K562 (cell line): ENCODE measurements at regions not wholly inside any gene's neighbourhood (a gene's known extent, or its start where the extent isn't known, plus 50 kb on each side); places are given as distances from the start of the nearest gene placed in this dataset.

Experiments used
- ATAC-seq: fragments of 200-7000 bp; cut with Tn5 transposase; 3 replicates; pipeline ENCODE4 v1.9.1; 2020; ENCODE audit warnings: moderate library complexity
- BruUV-seq: library from RNA; stranded (reverse); fragments of 400-500 nt; replicated peaks from 2 replicates; lab custom pipeline; 2021; lab: Mats Ljungman, UMichigan
- CTCF ChIA-PET: fragments of 300-600 bp; formaldehyde crosslinking; extraction: SDS; loops from one replicate; lab custom pipeline; 2021; ENCODE audit warnings: low intra/inter-chr PET ratio; lab: Yijun Ruan, JAX
- POLR2A ChIA-PET: fragments of 300-600, 350-650 bp; sonication (Branson Sonifier 250); formaldehyde crosslinking; extraction: SDS; loops from one replicate; lab custom pipeline; 2021; ENCODE audit warnings: antibody characterized with exemption, inconsistent platforms; lab: Yijun Ruan, JAX
- DNase-seq, 4 experiments: peaks; one replicate each; pipeline versions ENCODE4 v3.0.0 to v3.0.0-alpha.2; 2011 to 2018; ENCODE audit warnings: low spot score in 3 of 4, mixed read lengths in 3 of 4; ENCODE audit errors: extremely low read depth in 1 of 4
- FAIRE-seq: peaks from 2 replicates; lab custom pipeline; 2011; peaks lifted over from hg19 to GRCh38; lab: Jason Lieb, UNC
- H2AFZ ChIP-seq: 2 replicates; pipeline ENCODE4 v1.6.0; 2011; ENCODE audit warnings: low read depth, low read length, control low read depth, inconsistent platforms
- H3K27ac ChIP-seq: fragments of 200-600 bp; 3 replicates; pipeline ENCODE4 v1.8.0; 2011; ENCODE audit warnings: low read depth, mild to moderate bottlenecking, control low read depth, inconsistent platforms, low read length, moderate library complexity, mixed read lengths; ENCODE audit errors: extremely low read depth
- H3K27me3 ChIP-seq, 2 experiments: fragments of 300-600 bp in 1 of 2; 2 replicates in 1 of 2; 3 replicates in 1 of 2; pipeline versions ENCODE4 v1.6.0 to v1.8.0; 2011; ENCODE audit warnings: inconsistent platforms in 2 of 2, low read length in 2 of 2, mild to moderate bottlenecking in 1 of 2, mixed read lengths in 1 of 2, moderate library complexity in 1 of 2; ENCODE audit not compliant: control insufficient read depth in 2 of 2, insufficient read depth in 2 of 2
- H3K36me3 ChIP-seq: fragments of 300-600 bp; 3 replicates; pipeline ENCODE4 v1.8.0; 2011; ENCODE audit warnings: mild to moderate bottlenecking, low read length, inconsistent platforms; ENCODE audit not compliant: control insufficient read depth, insufficient read depth
- H3K4me1 ChIP-seq, 2 experiments: fragments of 200-600 bp in 1 of 2; replicated peaks in 1 of 2; 2 replicates in 1 of 2; 3 replicates in 1 of 2; pipeline versions ENCODE4 v1.5.1 to v1.8.0; 2011; ENCODE audit warnings: inconsistent platforms in 2 of 2, low read length in 2 of 2, mild to moderate bottlenecking in 1 of 2, mixed read lengths in 1 of 2, moderate library complexity in 1 of 2; ENCODE audit not compliant: control insufficient read depth in 2 of 2, insufficient read depth in 2 of 2
- H3K4me2 ChIP-seq: 2 replicates; pipeline ENCODE4 v1.6.1; 2011; ENCODE audit warnings: low read length, control low read depth, inconsistent platforms, mixed read lengths; ENCODE audit not compliant: insufficient read depth
- H3K4me3 ChIP-seq: fragments of 200-600 bp; sonication (generic), shearing (Covaris generic); 2 replicates; pipeline ENCODE4 v1.5.1; 2016; ENCODE audit warnings: control low read depth, inconsistent platforms
- H3K79me2 ChIP-seq: fragments of 200-600 bp; 3 replicates; pipeline ENCODE4 v1.8.0; 2011; ENCODE audit warnings: low read length, inconsistent platforms; ENCODE audit not compliant: control insufficient read depth, insufficient read depth
- H3K9ac ChIP-seq, 2 experiments: 2 replicates each; pipeline versions ENCODE4 v1.6.0 to v1.6.1; 2011; ENCODE audit warnings: low read depth in 2 of 2, low read length in 2 of 2, control low read depth in 1 of 2, inconsistent platforms in 1 of 2, mild to moderate bottlenecking in 1 of 2, mixed read lengths in 1 of 2; ENCODE audit not compliant: insufficient read depth in 1 of 2
- H3K9me1 ChIP-seq: one replicate; pipeline ENCODE4 v1.6.0; 2011; ENCODE audit warnings: inconsistent platforms, mild to moderate bottlenecking, low read length, moderate library complexity; ENCODE audit not compliant: control insufficient read depth, insufficient read depth
- H3K9me3 ChIP-seq: replicated peaks from 2 replicates; pipeline ENCODE4 v1.5.1; 2011; ENCODE audit warnings: low read depth, low read length, inconsistent platforms; ENCODE audit not compliant: control insufficient read depth, insufficient read depth
- H4K20me1 ChIP-seq: replicated peaks from 2 replicates; pipeline ENCODE4 v1.6.1; 2011; ENCODE audit warnings: low read length, inconsistent platforms, mixed read lengths; ENCODE audit not compliant: control insufficient read depth, insufficient read depth
- DPF2 ChIP-seq: fragments of 450-650 bp; IDR thresholded peaks from 2 replicates; pipeline ENCODE4 v1.6.1; 2016
- FOXJ2 ChIP-seq: fragments of 200-800 bp; sonication (Bioruptor generic); IDR thresholded peaks from 2 replicates; pipeline ENCODE4 v1.6.1; 2016; ENCODE audit warnings: missing genetic modification characterization, missing compliant biosample characterization
- IRF1 ChIP-seq: sonication (generic); formaldehyde crosslinking; IDR thresholded peaks from 2 replicates; pipeline ENCODE4 v1.8.0; 2022; ENCODE audit warnings: missing genetic modification reagents, mild to moderate bottlenecking, borderline replicate concordance
- MTA2 ChIP-seq: fragments of 450-650 bp; IDR thresholded peaks from 2 replicates; pipeline ENCODE4 v1.6.1; 2016; ENCODE audit warnings: low read depth
- NFIC ChIP-seq: fragments of 450-650 bp; IDR thresholded peaks from 2 replicates; pipeline ENCODE4 v1.6.1; 2017; ENCODE audit warnings: mild to moderate bottlenecking, inconsistent platforms
- SRF ChIP-seq, 2 experiments: fragments of 250-450, 450-650 bp in 1 of 2; sonication (Bioruptor Pico) in 1 of 2; sonication (generic) in 1 of 2; formaldehyde crosslinking; IDR thresholded peaks; 2 replicates each; pipeline versions ENCODE4 v1.5.0 to v1.5.1; 2020 to 2022; ENCODE audit warnings: mild to moderate bottlenecking in 1 of 2, missing genetic modification reagents in 1 of 2
- TCF3 ChIP-seq: sonication (generic); formaldehyde crosslinking; IDR thresholded peaks from 2 replicates; pipeline ENCODE4 v1.4.0; 2020; ENCODE audit warnings: mild to moderate bottlenecking, missing genetic modification reagents
- TEAD4 ChIP-seq, 2 experiments: sonication (generic) in 1 of 2; formaldehyde crosslinking in 1 of 2; IDR thresholded peaks; 2 replicates each; pipeline versions ENCODE4 v1.6.1 to v1.8.0; 2012 to 2022; ENCODE audit warnings: borderline replicate concordance in 1 of 2, inconsistent platforms in 1 of 2, low read length in 1 of 2, mild to moderate bottlenecking in 1 of 2, missing genetic modification reagents in 1 of 2
- WGBS: fragments of 100-300 bp; shearing (Covaris generic); methylation state at CpG from one replicate; pipeline ENCODE4 v1.1.6; 2016; ENCODE audit warnings: low coverage, mixed read lengths; ENCODE audit not compliant: insufficient coverage; ENCODE audit errors: missing lambda C conversion rate; 5-methylcytosine and 5-hydroxymethylcytosine counted together
- in situ Hi-C: fragments of 300-500 bp; cut with MboI; formaldehyde crosslinking; loops from 4 replicates; pipeline ENCODE4 v1.15.0; 2018; ENCODE audit warnings: inconsistent platforms, mixed read lengths
- intact Hi-C: fragments of 100-400 bp; cut with micrococcal nuclease; formaldehyde crosslinking; loops from 2 replicates; pipeline ENCODE4 v1.14.2; 2022
- TF ChIP-seq, protein P1 (sequence below), 2 experiments: fragments of 450-650 bp; formaldehyde crosslinking in 1 of 2; IDR thresholded peaks; 2 replicates each; pipeline versions ENCODE4 v1.4.0 to v1.6.1; 2014 to 2020; ENCODE audit warnings: mild to moderate bottlenecking in 2 of 2, borderline replicate concordance in 1 of 2, low read depth in 1 of 2
- TF ChIP-seq, protein P2 (sequence below): sonication (generic); formaldehyde crosslinking; IDR thresholded peaks from 2 replicates; pipeline ENCODE4 v1.9.0; 2022; ENCODE audit warnings: mild to moderate bottlenecking, missing genetic modification reagents

- no peak overlapping the region for H3K27ac ChIP-seq
- ATAC-seq (no peak; the same call in 2 of the 3 replicates), DNase-seq (peak in 1 of 4 experiments; percentile 25), FAIRE-seq (no peak)
- no TSS peak for BruUV-seq
- no peaks in the 10 kb centered on the region for H3K9me1 ChIP-seq
- POLR2A ChIA-PET = interaction anchor here (0.9 kb wide), 1 partner anchor 16 kb away, joined by 3 read pairs; no protein-coding TSS in a partner anchor
- CTCF ChIA-PET = interaction anchor here (0.6 to 0.7 kb wide), 2 partner anchors 85 to 233 kb away, joined by 3 read pairs; no protein-coding TSS in a partner anchor
- peaks cover 0 to 9% of the 10 kb centered on the region in 2 experiments; a peak in 2 of 5 replicates for H3K4me1 ChIP-seq
- no peaks in the 10 kb centered on the region for H4K20me1 ChIP-seq
- H3K27me3 ChIP-seq = no peaks in the 10 kb centered on the region
- H3K79me2 ChIP-seq = no peaks in the 10 kb centered on the region
- WGBS = 38% methylated on average over 4 of the region's 4 CpGs
- no peaks in the 10 kb centered on the region for H3K9me3 ChIP-seq
- H3K4me3 ChIP-seq = no peak overlapping the region
- no peak overlapping the region for H3K4me2 ChIP-seq
- H2AFZ ChIP-seq = peak overlapping the region; percentile 53
- no peaks in the 10 kb centered on the region for H3K36me3 ChIP-seq
- in situ Hi-C loops (no loop called here), intact Hi-C loops (no loop called here)
- no peak overlapping the region for H3K9ac ChIP-seq
- TF ChIP-seq SRF (CRISPR knock-in tag; IDR thresholded peaks at IDR 0.05) = no peak
- TF ChIP-seq FOXJ2 (tag) = no peak
- peak; percentile 40; the same call in 1 of the 2 replicates for TF ChIP-seq TEAD4 (IDR thresholded peaks at IDR 0.05; ENCODE audit: low read length)
- no peak for TF ChIP-seq TEAD4 (CRISPR knock-in tag; IDR thresholded peaks at IDR 0.05; ENCODE audit: borderline replicate concordance)
- no peak for TF ChIP-seq IRF1 (CRISPR knock-in tag)
- TF ChIP-seq, protein P1, sequence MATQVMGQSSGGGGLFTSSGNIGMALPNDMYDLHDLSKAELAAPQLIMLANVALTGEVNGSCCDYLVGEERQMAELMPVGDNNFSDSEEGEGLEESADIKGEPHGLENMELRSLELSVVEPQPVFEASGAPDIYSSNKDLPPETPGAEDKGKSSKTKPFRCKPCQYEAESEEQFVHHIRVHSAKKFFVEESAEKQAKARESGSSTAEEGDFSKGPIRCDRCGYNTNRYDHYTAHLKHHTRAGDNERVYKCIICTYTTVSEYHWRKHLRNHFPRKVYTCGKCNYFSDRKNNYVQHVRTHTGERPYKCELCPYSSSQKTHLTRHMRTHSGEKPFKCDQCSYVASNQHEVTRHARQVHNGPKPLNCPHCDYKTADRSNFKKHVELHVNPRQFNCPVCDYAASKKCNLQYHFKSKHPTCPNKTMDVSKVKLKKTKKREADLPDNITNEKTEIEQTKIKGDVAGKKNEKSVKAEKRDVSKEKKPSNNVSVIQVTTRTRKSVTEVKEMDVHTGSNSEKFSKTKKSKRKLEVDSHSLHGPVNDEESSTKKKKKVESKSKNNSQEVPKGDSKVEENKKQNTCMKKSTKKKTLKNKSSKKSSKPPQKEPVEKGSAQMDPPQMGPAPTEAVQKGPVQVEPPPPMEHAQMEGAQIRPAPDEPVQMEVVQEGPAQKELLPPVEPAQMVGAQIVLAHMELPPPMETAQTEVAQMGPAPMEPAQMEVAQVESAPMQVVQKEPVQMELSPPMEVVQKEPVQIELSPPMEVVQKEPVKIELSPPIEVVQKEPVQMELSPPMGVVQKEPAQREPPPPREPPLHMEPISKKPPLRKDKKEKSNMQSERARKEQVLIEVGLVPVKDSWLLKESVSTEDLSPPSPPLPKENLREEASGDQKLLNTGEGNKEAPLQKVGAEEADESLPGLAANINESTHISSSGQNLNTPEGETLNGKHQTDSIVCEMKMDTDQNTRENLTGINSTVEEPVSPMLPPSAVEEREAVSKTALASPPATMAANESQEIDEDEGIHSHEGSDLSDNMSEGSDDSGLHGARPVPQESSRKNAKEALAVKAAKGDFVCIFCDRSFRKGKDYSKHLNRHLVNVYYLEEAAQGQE (IDR thresholded peaks at IDR 0.05; ENCODE audit: borderline replicate concordance) = 0 out of 2 replicates have a peak, but pooled peaks have one; percentile 17
- TF ChIP-seq, protein P1 (CRISPR knock-in tag; IDR thresholded peaks at IDR 0.05; ENCODE audit: low read depth) = no peak
- peak; percentile 65 for TF ChIP-seq NFIC
- no peak for TF ChIP-seq MTA2
- TF ChIP-seq, protein P2, sequence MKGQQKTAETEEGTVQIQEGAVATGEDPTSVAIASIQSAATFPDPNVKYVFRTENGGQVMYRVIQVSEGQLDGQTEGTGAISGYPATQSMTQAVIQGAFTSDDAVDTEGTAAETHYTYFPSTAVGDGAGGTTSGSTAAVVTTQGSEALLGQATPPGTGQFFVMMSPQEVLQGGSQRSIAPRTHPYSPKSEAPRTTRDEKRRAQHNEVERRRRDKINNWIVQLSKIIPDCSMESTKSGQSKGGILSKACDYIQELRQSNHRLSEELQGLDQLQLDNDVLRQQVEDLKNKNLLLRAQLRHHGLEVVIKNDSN = peak; percentile 31; the same call in 1 of the 2 replicates
- TF ChIP-seq DPF2 = no peak
- TF ChIP-seq TCF3 (CRISPR knock-in tag) = peak; percentile 57
Observed at GRCh38 chr12:93146263-93146939, 217.3 kb upstream of the EEA1 start.
